HG03342 (cell line): ENCODE measurements at regions not wholly inside any gene's neighbourhood (a gene's known extent, or its start where the extent isn't known, plus 50 kb on each side); places are given as distances from the start of the nearest gene placed in this dataset.
"Not testable (repeated sequence)": the region's sequence is repeated elsewhere in the genome, so short reads cannot be mapped to it uniquely, and the experiment has no call there.

Experiments used
- ATAC-seq: cut with Tn5 transposase; IDR thresholded peaks from one replicate; pipeline ENCODE4 v1.9.1; 2021; ENCODE audit warnings: mild to moderate bottlenecking, moderate library complexity; ENCODE audit not compliant: unreplicated experiment

DNA sequence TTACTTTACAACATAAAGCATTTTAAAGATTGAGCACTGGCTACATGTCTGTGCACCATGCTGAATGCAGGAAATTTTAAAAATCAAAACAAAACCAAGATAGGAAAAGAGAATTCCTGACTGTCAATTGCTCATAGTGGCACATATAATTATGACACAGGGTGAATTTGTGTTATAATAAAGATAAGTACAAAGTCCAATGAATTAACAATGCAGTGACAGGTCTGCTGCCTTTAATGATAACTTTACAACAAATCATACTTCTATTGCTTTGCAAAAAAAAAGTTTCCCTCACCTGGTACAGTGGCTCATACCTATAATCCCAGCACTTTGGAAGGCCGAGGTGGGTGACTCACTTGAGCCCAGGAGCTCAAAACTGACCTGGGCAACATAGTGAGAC, 93.8 kb upstream of the OSBPL8 start:
- ATAC-seq = no peak

DNA sequence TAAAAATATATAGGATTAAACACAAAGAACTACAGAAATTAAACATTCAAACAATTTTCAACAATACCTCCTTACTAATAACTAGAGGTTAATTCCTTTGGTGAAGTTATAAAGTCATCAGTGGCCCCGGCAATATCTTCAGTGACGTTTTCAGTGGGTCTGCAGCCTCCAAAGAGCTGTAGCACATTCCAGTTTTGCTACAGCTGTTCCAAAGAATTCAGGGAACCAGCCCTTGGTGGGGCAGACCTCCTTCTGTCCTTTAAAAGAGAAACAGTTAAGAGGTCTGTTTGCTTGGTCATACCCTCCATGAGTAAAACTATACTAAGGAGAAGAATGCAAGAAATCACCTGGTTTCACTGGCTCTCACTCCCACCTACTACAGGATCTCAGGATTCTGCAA, 99.2 kb upstream of the ZDHHC17 start:
- ATAC-seq = no peak

DNA sequence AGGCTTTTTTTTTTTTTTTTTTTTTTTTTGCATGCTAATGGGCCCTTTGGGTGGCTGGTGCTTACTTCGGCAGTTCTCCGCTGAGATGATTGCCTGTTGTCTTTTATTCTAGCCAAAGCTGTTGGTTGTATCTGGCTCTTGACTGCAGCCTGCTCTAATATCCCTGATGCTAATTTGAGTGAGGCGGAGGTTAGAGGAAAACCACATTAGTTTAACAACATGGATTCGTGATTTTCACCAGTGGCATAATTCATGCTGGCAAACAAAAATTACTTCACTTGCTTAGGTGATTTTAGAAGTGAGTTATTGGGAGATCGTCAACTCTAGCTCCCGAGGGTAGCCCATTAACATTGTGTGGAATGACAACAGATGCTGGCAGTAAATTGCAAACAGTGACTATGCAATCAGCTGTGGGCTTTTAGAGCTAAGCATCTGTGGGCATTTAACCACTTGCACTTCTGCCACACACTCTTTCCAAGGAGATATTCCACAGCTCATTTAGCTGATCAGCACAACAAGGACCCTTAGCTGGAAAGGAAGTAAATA, 97.6 kb upstream of the ZDHHC17 start:
- ATAC-seq = no peak

DNA sequence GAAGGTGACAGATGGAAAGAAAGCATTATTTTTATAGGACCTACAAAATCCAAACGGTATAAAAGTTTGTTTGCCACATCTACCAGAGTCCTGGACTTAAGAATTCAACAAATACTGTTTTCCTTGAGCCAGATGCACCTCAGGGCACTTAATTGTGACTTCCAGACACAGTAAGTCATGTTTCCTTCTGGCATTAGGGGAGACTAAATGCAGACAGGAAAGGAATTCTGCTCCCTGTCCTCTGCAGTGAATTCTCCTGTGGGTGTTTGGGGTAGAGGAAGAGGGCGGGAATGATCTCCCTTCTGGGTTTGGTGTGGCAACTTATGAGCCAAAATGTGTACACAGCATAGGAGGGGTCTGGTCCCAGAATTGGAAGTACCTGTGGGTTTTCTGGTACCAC, 93.9 kb upstream of the ZDHHC17 start:
- ATAC-seq = no peak

DNA sequence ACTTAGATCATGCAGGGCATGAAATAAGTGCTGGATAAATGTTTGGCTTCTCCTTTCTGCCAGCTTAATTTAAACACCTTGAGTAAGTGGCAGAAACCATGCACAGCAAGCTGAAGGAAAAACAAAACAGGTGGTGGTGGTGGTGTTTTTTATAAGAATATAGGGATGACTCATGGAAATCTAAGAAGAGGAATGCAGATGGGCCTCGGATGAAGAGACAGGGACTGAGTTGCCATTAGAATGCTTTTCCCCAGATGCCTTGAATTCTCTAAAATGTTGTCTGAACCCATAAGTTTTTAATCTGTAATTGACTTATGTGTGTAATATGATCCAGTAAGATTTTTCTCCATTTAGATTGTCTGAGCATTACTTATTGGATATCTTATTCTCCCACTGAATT, 93.1 kb upstream of the ZDHHC17 start:
- no peak for ATAC-seq

DNA sequence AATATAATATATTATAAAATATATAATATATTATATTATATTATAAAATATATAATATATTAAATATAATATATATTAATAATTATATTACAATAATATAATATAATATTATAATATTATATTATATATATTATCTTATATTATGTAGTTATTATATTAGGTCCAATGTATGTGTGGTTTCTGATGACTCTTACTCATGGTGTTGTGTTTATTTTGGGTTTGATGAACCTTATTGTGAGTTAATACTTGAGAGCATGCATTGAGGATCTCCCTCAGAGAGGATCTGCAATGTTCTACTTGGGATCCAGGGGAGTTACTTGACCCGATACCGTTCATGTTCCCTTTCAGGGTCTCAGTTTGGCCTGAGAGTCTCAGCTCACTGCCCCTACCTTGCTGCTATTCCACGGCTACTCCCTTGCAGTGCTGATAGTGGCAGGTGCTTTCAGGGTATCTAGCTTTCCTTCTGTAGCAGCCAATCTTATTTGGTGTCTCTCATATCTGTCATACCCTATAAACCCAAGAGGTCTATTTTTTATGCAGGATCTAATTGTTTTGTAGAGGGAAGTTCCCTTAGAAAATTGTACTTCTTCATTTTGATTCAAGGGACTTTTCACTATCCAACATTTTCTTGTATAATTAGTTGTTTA, 89.1 kb upstream of the ZDHHC17 start:
- no peak for ATAC-seq

DNA sequence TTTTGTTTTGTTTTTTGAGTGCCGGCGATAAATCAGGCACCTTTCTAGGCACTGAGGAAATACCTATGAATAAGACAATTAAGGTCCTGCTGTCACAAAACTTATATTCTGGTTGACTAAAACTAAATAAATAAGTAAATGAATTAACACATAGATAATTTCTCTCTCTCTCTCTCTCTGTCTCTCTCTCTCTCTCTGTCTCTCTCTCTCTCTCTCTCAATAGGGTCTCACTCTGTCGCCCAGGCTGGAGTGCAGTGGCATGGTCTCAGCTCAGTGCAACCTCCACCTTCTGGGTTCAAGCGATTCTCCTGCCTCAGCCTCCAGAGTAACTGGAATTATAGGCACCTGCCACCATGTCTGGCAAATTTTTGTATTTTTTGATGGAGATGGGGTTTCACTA, 87.7 kb upstream of the ZDHHC17 start:
- ATAC-seq = not testable (repeated sequence)

DNA sequence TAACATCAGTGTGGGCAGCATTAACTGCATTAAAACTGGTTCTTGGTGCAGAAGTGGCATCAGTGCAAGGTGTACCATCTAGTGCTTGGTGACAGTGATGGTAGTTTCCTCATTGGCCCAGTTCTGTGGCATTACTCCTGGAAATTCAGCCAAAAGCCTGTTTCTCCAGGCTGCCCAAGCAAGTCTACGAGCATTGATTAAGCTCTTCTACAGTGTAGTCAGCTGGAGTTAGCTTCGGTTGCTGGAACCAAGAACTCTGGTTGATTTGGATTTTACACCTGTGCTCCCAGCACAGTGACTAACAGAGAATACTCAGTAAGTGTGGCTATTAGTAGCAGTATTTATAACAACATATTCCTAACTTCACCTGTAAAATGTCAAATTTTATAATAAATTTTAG, 84.9 kb upstream of the ZDHHC17 start:
- ATAC-seq = no peak

DNA sequence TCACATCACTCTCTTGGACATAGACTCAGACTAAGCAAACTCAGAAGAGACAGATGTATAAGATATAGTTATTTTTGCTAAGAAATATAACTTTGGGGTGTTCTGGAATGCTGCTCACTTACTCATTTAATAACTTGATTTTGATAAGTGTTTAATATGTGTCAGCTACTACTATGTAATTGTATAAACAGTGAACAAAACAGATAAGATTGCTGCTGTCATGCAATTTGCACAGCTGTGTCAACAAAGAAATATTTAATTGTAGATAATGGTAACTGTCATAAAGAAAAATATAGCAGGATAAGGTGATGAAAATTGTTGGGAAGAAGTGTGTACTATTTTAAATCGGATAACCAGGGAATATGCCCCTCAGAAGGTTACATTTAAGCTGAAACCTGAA, 84.1 kb upstream of the ZDHHC17 start:
- no peak for ATAC-seq

DNA sequence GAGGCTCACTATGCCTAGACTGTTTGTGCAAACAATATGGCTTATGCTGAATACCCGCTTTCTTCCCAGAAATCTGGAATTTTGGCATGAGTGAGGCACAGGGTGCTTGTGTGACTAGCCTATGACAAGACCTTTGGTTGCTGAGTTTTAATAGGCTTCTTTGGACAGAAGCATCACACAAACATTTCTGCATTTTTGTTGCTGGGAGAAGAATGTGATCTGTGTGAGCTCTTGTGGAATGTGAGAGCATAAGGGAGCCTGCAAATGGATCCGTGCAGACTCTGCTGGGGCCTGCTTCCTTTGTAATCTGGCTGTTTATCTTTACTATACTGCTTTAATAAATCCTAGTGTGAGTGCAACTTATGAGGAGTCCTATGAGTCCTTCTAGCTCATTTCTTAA, 83.0 kb upstream of the ZDHHC17 start:
- no peak for ATAC-seq

DNA sequence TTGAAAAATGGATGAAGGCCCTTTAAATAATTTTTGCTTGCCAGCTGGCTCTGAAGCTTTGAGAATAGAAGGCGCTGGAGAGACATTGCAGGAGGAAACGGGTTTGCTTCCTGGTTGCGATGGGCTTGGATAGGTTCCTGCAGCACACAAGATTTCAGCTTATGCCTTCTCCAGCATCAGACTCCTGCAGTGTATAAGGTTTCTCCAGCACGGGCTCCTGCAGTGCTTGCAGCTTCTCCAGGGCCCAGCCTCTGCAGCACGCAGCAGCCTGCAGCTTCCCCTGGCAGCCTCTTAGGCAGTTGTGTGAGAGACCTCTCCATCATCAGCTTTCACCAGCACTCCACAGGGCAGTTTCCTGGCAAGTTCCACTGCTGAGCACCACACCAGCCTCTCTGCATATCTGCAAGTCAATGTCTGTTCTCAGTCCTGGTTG, 78.7 kb upstream of the ZDHHC17 start:
- ATAC-seq = no peak

DNA sequence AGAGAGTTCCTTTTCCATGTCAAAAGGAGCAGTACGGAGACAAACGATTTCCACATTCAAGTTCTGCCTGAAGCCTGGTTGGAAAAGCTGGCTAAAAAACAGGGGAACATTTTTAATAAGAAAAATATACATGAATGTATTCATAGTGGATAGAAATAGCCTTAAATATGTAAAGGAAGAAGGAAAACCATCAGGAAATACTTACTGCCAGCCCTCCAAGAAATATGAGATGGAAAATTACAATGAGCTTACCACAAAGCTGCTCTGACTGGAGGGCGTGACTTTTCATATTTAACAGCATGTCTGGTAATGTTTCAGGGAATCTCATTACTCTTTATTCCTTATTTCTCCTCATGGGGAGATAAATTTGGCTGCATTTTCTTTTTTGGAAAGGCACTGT, 75.9 kb upstream of the ZDHHC17 start:
- ATAC-seq = no peak

DNA sequence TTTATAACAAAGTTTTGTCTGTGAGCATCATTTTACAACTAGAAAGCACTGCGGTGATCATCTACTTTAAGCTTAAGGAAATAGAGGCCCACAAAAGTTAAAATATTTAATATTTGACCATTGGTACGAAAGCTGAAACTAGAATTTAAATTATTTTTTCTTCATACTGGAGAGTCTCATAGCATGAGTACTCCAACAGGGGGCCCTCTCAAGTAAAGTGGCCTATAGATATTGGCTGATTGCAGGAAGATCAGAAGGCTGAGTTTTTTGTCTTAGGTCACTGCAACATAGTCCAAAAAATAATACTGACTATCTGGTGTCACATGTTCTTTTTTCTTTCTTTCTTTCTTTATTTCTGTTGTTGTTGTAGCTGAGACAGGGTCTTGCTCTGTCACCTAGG, 75.3 kb upstream of the ZDHHC17 start:
- no peak for ATAC-seq

DNA sequence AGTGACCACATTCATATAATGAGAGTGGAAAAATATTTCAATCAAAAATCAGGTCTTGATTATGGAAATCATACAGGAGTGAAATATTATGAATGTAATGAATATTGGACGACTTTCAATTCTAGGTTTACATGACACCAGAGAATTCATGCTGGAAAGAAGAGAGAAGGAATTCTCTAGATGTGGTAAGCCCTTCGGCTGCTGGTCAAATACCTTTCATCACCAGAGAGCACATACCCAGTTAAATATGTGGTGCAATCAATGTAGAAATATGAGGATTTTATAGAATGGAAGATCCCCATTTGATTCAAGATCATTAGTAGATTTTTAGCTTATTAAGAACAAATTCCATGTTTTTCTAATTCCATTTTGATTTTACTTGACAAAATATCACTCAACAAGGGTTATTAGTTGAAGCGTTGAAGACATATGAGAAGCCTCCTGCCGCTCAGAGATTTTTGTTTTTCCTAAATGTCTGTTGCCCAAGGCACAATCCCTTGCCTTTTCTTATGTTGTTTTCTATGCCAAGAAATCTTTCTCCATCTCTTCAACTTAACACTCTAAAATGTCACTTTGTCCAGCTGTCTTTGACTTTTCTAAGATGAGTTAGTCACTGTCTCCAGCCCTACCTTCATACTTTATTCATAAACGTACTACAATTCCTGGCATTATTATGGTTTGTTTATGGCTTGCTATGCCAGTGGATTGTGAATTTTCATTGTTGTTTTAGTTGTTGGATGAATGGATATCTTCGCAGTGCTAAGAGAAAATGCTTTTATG, 72.8 kb upstream of the ZDHHC17 start:
- no peak for ATAC-seq

DNA sequence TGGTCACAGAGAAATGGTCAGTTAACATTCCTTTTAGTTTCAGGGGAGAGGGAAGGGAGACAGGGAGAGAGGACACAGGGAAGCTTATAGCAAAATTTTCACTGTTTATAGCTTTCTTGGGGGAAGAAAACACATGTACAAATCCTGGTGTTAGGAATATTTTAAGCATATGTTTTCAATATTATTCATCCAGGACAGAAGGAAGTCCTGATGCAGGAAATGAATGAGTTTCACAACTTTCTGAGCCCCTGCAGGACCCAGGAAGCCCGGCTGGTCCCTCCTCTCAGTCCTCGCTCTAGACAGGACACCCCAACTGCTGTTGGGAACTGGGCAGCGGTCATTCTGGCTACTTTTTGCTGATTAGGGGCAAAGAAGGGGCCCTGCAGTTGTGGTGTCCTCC, 71.1 kb upstream of the ZDHHC17 start:
- ATAC-seq = no peak

DNA sequence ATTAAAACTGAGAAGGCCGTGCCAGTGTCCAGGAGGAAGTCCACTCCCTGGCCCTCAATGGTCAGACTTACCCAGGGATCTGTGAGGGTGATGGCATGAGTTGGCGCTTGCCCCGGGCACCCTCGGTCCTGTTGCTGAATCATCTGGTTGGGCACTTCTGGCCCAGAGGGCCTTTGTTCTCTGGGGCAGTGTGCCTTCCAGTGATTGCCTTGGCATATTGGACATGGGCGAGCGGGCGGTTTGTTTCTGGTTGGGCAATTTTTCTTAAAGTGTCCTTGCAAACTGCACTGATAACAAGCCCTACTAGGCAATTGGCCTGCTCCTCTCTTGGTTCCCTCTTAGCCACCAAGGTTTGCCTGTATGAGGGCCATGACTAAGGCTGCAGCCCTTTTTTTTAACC, 69.5 kb upstream of the ZDHHC17 start:
- ATAC-seq = no peak

DNA sequence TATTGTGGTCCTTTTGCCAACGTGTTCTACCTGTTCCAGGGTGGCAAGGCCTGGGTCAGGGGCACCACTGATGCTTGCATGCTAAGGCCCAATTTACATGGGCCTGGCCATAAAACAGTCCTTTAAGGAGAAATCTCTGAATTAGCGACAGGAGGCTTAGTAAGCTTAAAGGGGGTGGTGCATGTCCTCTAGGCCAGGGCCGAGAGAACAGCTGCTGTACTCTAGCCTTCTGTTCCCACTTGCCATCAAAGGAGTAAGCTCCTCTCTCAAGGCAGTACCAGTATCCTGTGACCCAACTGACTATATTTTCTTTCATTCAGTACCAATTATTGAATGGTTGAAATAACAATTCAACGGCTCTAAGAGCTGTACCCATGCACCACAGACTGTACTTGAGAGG, 67.7 kb upstream of the ZDHHC17 start:
- ATAC-seq = no peak

DNA sequence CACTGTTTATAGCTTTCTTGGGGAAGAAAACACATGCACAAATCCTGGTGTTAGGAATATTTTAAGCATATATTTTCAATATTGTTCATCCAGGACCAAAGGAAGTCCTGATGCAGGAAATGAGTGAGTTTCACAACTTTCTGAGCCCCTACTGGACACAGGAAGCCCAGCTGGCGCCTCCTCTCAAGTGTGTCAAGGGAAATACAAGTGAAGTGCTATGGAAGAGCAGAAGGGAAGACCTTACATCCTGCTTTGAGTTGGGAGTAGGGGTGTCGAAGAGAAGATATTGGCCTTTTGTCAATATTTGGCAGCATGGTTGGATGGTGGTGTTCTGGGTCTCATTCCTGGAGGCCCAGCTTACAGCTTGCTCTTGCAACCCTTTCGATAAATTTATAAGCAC, 66.1 kb upstream of the ZDHHC17 start:
- ATAC-seq = no peak

DNA sequence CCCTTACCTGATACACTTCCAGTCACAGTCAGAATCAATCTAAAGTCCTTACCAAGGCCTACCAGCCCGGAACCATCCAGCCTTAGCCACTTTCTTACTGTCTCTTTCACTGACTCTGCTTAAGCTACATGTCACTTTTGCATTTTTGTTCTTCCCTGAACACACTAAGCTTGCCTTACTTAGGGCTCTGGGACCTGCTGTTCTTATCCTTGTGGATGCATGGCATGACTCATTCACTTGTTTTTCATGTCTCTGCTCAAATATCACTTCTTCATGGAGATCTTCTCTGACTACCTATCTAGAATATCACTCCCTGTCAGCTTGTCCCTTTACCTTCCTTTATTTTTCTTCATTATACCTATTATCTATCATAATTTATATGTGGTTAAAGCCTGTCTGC, 65.6 kb upstream of the ZDHHC17 start:
- no peak for ATAC-seq

DNA sequence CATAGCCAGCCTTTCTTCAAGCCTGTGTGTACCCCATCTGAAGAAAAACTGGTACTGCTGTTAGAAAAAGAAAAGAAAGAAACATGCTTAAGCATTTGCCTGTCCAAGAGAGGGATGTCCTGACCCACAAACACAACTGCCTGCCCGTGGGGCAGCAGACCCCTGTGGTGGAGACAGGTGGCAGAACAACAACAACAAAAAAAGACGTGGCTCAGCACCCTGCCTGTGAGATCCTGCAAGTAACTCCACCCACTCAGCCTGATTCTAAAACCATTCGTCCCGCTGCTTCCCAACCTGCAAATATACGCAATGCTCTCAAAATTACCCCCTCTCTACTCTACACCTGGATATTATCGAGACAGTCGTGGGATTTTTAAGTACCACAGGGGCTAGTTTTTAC, 64.9 kb upstream of the ZDHHC17 start:
- no peak for ATAC-seq

DNA sequence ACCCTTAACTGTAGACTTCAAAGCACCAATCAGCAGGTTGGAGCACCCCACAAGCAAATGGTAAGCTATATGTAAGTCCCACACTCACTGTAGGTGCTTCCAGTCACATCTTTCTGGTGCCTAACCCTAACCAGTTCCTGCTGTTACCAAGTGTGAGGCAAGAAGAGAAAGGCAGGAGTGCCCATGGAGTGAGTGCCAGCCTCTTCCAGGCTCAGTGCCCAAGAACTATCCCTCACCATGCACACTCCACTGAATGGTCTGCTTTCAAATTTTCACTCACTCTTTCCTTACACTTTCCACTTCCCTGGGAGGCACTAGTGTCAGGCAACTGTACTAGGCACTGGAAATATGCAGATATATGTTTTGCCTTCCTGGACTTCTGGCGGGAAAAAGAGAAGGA, 62.2 kb upstream of the ZDHHC17 start:
- ATAC-seq = no peak

DNA sequence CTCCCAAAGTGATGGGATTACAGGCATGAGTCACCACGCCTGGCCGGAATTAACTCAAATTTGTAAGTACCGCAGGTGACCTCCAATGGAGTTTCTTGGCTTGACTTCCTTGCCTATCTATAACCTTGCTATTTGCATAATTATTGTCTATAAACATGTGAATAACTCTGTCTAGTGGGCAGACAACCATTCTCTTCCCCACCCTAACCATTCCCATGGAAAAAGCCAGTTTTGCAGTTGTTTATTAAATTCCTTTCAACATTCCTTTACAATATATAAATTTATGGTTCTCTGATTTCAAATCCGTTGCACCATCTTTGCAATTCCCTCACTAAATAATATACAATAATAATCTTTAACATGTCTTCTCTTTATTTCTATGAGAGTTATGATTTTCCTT, 61.0 kb upstream of the ZDHHC17 start:
- no peak for ATAC-seq

DNA sequence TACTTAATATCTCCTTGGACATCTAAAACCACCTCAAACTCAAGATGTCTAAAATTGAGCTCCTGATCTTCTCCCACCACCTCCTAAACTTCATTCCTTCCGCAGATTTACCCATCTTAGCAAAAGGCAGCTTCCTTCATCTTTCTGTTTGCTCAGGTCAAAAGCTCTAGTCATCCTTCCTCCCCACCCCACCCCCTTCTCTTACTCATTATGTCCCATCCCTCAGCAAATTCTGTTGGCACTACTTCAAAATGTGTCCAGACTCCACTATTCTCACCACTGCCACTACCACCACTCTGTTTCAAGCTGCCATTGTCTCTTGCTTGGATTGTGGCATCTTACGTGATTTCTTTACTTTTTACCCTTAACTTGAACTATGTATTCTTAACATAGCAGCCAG, 59.2 kb upstream of the ZDHHC17 start:
- no peak for ATAC-seq
